Embryonic facial prominence (tissue), 1 donor: ENCODE measurements at regions not wholly inside any gene's neighbourhood (a gene's known extent, or its start where the extent isn't known, plus 50 kb on each side); places are given as distances from the start of the nearest gene placed in this dataset.
"Not testable (repeated sequence)": the region's sequence is repeated elsewhere in the genome, so short reads cannot be mapped to it uniquely, and the experiment has no call there.

Source experiments
- DNase-seq: peaks from one replicate; pipeline ENCODE4 v3.0.0-alpha.2; 2016; ENCODE audit errors: extremely low spot score

DNA sequence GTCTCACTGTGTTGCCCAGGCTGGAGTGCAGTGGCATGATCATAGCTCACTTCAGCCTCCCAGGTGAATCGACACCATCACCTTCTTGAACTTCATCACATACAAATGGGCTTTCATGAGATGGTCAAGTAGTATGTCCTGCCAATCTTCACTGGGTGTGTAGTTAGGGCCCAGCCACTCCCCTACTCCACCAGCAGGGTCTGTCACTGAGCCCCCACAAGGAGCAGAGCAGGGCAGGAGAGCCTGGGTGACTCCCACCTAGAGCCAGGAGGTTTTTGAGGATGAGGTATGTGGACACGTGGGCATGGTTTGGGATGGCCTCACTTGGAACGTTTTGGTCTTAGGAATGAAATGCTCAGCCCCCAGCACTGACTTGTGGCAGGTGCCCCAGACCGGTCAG is 4037.7 kb upstream of the TPTE start:
- not testable (repeated sequence) for DNase-seq

DNA sequence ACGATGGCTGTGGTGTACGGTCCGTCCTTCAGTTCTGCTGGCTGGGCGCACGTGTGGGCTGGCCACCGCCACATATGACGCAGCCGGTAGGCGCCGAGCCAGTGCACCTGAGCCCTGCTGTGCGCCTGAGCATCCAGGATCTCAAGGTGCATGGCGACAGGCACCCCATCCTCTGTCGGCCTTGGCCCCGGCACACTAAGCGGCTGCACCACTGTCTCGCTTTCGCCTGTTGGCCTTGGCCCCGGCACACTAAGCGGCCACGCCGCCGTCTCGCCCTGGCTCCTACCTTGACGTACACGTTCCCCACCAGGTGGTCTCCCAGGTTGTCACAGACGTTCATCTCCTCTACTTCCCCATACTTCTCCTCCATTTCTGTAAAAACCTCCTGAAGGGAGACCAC is 4034.6 kb upstream of the TPTE start:
- not testable (repeated sequence) for DNase-seq

DNA sequence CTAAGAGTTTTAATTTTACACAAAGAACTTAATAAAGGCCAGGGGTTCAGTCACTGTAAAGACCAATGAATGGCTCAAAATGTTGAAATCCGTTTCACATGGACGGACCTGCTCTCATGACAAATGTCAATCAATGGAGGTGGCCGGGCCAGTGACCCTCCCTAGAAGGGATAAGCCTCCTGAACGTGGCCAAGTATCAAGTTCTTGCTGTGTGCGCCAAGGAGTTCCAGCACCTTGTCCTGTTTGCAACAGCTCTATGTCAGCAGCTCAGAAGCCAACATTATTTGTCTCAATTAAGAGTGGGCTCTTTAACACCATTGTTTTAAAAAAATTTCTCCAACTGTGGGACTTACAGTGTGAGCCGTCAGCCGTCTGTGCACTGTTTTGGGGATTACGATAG is 4028.7 kb upstream of the TPTE start:
- not testable (repeated sequence) for DNase-seq

- DNase-seq = not testable (repeated sequence)
Observed at GRCh38 chr21:6493957-6494356, 4027.4 kb upstream of the TPTE start.

- DNase-seq = not testable (repeated sequence)
Observed at GRCh38 chr21:6496356-6496755, 4025.0 kb upstream of the TPTE start.

DNA sequence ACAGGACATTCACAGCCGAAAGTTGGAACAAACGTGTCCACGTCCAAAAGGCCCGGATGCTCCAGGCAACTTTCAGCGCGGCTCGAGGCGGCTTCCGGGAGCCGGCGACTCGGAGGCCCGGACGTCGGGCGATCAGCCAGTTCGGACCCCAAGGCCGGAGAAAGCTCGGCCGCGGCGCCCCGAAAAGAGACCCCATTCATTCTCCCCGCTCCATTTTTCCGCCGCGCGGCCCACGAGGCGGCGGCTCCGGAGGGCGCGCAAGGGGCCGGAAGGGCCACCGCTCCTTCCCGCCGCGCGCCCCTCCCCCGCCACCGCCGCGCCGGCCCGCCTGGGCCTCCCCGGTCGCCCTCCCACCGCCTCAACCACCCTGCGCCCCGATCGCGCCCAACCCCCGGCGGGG is 4022.7 kb upstream of the TPTE start:
- peak; percentile 3 for DNase-seq

DNA sequence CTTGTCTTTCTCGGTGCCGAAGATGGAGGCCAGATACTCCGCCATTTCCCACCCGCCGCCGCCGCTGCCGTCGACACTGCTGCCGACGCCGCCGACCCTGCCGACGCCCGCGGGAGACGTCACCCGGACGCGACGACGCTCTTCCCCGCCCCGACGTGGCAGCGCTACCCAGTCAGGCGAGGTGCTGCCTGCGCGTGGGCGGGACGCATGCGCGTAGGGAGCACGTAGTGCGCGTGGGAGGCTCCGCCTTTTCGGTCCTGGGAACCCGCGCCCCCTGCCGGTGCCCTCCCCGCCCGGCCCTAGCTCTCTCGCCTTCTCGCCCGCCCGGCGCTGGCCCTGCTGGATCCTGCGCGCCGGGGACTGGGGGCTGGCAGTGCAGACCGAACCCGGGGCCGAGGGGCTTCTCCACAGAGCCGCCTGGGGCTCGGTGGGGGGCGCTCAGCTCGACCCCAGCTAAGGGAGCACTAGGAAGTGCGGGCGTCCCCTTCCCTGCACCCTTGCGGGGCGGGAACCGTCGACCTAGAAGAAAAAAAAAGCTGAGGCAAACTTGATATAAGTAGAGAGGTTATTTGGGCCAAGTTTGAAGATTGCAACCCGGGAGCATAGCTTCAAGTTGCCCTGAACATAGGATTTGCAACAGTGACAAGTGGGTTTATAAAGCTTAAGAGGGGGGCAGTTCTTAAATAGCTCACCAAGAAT is 4022.1 kb upstream of the TPTE start:
- not testable (repeated sequence) for DNase-seq

DNA sequence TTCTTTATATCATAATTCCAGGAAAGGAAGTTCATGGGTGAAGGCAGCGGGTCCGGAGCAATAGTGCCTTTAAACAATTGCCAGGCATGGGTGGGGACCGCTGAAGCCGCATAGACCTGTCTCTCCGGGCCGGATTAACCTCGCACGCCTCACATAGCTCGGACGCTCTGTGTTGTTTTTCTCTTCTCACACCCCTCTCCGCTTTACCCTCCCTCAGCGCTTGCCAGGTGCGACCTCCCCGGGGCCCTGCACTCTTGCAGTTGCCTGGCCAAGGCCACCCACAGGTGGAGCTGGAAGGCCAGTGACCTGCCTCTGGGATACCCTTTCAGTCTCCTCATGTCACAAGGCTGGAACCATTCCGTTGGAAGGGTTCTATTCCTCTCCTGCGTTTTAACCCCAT is 4021.5 kb upstream of the TPTE start:
- not testable (repeated sequence) for DNase-seq

DNA sequence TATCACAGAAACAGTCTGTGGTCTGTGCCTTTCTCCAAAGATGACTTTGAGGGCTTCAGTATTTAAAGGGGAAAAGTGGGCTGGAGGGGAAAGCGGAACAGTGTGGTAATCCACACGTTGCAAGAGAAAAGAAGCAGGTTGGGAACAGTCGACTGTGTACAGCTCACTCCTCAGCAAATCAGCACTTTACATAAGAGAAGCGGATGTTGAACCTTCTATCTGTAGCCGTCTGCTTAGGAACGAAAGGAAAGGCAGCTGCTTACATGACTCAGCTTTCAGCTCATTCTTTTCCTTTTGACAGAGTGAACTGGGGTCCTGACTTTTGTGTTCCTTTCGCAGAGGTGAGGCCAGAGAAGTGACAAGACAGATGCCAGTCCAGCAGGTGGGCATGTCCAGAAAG is 4020.7 kb upstream of the TPTE start:
- DNase-seq = not testable (repeated sequence)

GRCh38 chr21:6506167-6506894 is 4015.1 kb upstream of the TPTE start:
- DNase-seq = not testable (repeated sequence)

DNA sequence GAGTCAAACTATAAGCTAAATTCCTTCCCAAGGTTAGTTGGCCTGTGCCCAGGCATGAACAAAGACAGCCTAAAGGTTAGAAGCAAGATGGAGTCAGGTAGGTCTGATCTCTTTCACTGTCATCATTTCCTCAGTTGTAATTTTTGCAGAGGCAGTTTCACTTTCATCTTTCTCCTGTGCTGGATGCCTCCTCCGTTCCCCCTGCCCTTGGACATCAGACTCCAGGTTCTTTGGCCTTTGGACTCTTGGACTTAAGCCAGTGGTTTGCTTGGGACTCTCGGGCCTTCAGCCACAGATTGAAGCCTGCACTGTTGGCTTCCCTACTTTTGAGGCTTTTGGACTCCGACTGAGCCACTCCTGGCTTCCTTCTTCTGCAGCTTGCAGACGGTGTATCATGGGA is 4013.8 kb upstream of the TPTE start:
- DNase-seq = not testable (repeated sequence)

DNA sequence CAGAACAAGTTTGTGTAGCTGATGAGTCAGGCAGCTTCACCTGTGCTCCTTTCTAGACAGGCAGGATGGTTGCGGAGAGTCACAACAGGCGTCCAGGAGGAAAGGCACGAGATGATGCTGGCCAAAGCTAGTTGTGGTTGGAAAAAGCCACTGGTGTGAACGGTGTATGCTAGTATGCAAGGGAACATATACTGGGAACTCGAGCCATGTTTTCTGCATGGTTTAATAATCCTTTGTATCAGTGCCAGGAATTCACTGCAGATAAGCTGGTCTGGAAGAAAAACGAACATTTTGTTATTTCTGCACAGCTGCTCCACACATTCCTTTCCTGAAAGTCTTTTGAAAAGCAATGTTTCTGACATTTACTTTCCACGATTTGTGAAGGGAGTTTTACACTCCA is 3999.6 kb upstream of the TPTE start:
- DNase-seq = not testable (repeated sequence)

DNA sequence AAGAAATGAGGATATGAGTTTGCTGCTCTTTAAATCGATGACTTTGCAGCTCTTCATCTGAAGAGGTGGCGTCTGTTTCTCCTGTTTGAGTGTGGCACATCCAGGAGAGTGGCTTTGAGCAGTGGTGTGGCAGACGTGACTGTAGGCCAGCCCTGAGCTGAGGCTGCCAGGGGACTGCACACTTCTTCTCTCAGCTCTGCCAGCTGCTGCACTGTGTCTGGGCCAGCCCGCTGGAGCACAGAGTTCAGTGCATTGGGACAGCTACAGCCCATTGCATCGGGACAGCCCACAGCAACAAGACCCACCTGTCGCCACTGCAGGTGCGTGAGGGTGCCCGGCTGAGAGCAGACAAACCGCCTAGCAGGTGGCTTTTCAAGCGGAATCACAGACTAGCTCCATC is 3995.2 kb upstream of the TPTE start:
- DNase-seq = not testable (repeated sequence)

- DNase-seq = not testable (repeated sequence)
Observed at GRCh38 chr21:6530655-6531054, 3990.7 kb upstream of the TPTE start.

DNA sequence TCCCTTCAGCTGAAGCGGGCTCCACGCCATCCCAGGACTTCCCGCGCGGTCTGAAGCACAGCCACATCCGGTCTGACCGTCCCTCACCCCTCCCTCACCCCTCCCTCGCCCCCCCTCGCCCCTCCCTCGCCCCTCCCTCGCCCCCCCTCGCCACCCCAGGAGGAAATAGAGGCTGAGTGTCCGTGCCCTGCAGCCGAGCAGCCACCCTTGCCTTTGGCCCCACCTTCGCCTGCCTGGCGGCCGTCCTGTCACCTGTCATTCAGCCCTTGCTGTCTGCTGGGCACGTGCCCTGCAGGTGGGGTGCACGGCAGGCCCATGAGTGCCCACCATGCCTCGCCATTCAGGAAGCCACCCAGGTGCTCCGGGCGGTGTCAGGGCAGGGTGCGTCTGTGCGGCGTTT is 3988.1 kb upstream of the TPTE start:
- DNase-seq = not testable (repeated sequence)

DNA sequence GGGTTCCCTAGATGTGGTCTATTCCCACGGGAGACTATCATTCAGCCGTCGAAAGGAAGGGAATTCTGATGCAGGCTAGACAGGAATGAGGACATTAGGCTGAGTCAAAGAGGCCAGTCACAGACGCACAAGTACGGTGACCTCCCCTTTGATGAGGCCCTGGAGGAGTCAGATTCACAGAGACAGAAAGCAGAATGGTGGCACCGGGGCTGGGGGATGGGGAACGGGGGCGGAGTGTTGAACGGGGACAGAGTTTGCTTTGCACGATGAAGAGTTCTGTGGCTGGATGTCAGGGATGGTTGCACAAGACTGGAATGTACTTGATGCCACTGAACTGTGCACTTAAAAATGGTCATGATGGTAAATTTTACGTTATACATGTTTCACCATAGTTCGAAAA is 3983.1 kb upstream of the TPTE start:
- DNase-seq = not testable (repeated sequence)

GRCh38 chr21:6539688-6540087 is 3981.7 kb upstream of the TPTE start:
- DNase-seq = not testable (repeated sequence)

GRCh38 chr21:6541036-6541435 is 3980.3 kb upstream of the TPTE start:
- DNase-seq = not testable (repeated sequence)

GRCh38 chr21:6545288-6545687 is 3976.1 kb upstream of the TPTE start:
- DNase-seq = not testable (repeated sequence)

DNA sequence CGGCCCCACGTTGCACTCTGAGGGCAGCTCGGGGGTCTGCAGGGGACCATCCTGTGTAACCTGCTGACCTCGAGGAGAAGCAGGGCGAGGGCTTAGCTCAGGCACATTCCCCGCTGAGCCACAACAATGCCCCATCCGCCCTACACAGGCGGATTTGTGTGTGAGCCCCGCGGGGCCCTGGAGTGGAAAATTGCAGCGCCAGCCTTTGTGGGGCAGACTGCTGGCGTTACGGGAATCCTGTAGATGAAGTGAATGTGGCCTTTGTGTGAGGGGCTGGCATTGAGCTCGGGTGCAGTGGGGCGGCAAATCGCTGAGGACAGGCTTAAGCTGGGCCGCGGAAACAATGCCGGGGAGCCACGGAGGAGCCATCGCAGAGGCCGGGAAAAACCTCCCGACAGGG is 3970.3 kb upstream of the TPTE start:
- DNase-seq = not testable (repeated sequence)

- not testable (repeated sequence) for DNase-seq
Observed at GRCh38 chr21:6553505-6554376, 3967.6 kb upstream of the TPTE start.

GRCh38 chr21:6554377-6554864 is 3967.0 kb upstream of the TPTE start:
- not testable (repeated sequence) for DNase-seq
